ACC112 (cell line): ENCODE measurements at regions not wholly inside any gene's neighbourhood (a gene's known extent, or its start where the extent isn't known, plus 50 kb on each side); places are given as distances from the start of the nearest gene placed in this dataset.
"Not testable (repeated sequence)": the region's sequence is repeated elsewhere in the genome, so short reads cannot be mapped to it uniquely, and the experiment has no call there.

ENCODE experiments used
- H2AFZ ChIP-seq: fragments of 200-600 bp; sonication (generic); one replicate; pipeline ENCODE4 v1.6.0; 2017; ENCODE audit warnings: antibody characterized with exemption, low read length; ENCODE audit not compliant: unreplicated experiment
- H3K27ac ChIP-seq: fragments of 200-600 bp; sonication (generic); 2 replicates; pipeline ENCODE4 v1.5.1; 2014; ENCODE audit warnings: low read depth, mild to moderate bottlenecking, antibody characterized with exemption, low read length, moderate library complexity
- H3K27me3 ChIP-seq: fragments of 200-600 bp; sonication (generic); 2 replicates; pipeline ENCODE4 v1.6.1; 2014; ENCODE audit warnings: mild to moderate bottlenecking, antibody characterized with exemption, low read length, moderate library complexity, mixed read lengths; ENCODE audit not compliant: insufficient read depth
- H3K36me3 ChIP-seq: fragments of 200-600 bp; sonication (generic); 2 replicates; pipeline ENCODE4 v1.6.1; 2016; ENCODE audit warnings: mild to moderate bottlenecking, antibody characterized with exemption, low read length, moderate library complexity, mixed read lengths; ENCODE audit not compliant: insufficient read depth
- H3K4me1 ChIP-seq: fragments of 200-600 bp; sonication (generic); one replicate; pipeline ENCODE4 v1.6.1; 2016; ENCODE audit warnings: low read length, mixed read lengths; ENCODE audit not compliant: insufficient read depth, unreplicated experiment, control insufficient read depth
- H3K4me3 ChIP-seq: fragments of 200-600 bp; sonication (generic); 2 replicates; pipeline ENCODE4 v1.5.1; 2014; ENCODE audit warnings: mild to moderate bottlenecking, low read depth, low read length
- H3K79me2 ChIP-seq: fragments of 200-600 bp; sonication (generic); one replicate; pipeline ENCODE4 v1.6.0; 2016; ENCODE audit warnings: low read length; ENCODE audit not compliant: control insufficient read depth, unreplicated experiment, insufficient read depth

DNA sequence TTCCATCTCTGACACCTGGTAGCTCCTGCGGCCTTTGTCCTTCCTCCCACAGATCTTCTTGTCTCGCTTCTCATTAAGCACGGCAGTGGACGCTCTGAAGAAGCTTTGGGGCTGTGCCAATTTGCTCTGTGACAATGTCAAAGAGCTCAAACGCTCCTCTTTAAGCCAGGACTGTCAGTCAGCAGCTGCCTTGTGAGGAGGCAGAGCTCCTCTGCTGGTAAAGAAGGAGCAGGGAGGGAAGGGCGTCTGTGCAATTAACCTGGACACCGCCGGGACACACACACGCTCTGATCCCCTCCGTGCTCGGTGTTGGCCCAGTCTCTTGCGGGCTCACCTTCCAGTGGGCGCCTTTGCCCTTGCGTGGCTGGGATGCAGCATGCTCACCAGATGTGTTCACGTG lies 373.9 kb downstream of the BRD1 start:
- Histone ChIP-seq H3K79me2 (no peaks in the 10 kb centered on the region), H3K36me3 (no peaks in the 10 kb centered on the region), H3K4me3 (no peak overlapping the region), H3K4me1 (no peaks in the 10 kb centered on the region), H2AFZ (no peak overlapping the region), H3K27ac (no peak overlapping the region), H3K27me3 (no peaks in the 10 kb centered on the region)

DNA sequence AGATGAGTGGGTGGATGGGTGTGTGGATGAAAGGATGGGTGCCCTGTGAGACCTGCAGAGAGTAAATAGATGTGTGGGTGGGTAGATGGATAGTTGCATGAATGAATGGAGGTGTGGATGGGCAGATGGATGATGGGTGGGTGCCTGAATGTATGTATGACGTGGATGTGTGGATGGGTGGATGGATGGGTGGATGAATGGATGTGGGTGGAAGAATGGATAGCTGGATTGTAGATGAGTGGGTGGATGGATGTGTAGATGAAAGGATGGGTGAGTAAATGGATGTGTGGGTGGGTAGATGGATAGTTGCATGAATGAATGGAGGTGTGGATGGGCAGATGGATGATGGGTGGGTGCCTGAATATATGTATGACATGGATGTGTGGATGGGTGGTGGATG lies 374.7 kb downstream of the BRD1 start:
- not testable (repeated sequence) for H3K27ac ChIP-seq, H3K36me3 ChIP-seq, H3K4me3 ChIP-seq, H3K79me2 ChIP-seq, H3K4me1 ChIP-seq, H3K27me3 ChIP-seq, H2AFZ ChIP-seq

DNA sequence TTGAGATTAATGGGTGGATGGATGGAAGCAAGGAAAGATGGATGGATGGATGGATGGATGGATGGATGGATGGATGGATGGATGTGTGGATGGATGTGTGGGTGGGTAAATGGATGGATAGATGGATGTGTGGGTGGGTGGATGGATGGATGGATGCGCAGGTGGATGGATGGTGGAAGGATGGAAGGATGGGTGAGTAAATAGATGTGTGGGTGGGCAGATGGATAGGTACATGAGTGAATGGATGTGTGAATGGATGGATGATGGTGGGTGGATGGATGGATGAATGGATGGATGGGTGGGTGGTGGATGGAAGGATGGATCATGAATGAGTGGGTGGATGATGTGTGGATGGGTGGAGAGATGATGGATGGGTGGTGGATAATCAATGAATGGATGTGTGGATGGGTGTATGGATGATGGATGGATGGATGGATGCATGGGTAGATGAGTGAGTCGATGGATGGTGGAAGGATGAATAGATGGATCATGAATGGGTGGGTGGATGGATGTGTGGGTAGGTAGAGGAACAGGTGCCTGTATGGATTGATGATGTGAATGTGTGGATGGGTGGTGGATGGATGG lies 375.2 kb downstream of the BRD1 start:
- H3K27me3 ChIP-seq: no peaks in the 10 kb centered on the region

GRCh38 chr22:49451070-49451840 lies 376.4 kb downstream of the BRD1 start:
- no peaks in the 10 kb centered on the region for H3K79me2 ChIP-seq
- no peaks in the 10 kb centered on the region for H3K27me3 ChIP-seq
- H3K4me3 ChIP-seq: no peak overlapping the region

More for the DNA sequence above, 375.2 kb downstream of the BRD1 start:
- Histone ChIP-seq H3K27ac (no peak overlapping the region), H3K4me3 (no peak overlapping the region), H3K36me3 (no peaks in the 10 kb centered on the region), H2AFZ (no peak overlapping the region), H3K79me2 (no peaks in the 10 kb centered on the region), H3K4me1 (no peaks in the 10 kb centered on the region)

DNA sequence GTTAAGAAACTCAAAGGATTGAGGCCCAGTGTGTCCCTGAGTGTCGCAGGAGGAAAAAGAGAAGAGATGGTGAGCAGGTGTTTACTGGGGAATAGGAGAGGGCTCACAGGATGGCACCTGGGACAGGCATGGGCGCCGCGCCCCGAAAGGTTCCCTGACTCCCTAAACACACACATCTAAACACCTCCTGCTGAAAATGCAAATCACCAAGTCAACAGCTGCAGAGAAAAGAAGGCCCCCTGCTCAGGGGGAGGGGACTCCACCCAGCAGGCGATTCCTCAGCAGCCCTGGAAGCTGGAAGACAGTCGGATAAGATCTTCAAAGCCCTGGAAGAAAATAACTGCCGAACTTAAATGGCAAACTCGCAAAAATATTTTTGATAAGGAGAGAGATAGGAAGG lies 377.2 kb downstream of the BRD1 start:
- Histone ChIP-seq H3K27me3 (no peaks in the 10 kb centered on the region), H3K4me1 (no peaks in the 10 kb centered on the region), H3K4me3 (no peak overlapping the region), H2AFZ (no peak overlapping the region), H3K36me3 (no peaks in the 10 kb centered on the region), H3K79me2 (no peaks in the 10 kb centered on the region), H3K27ac (no peak overlapping the region)

More at GRCh38 chr22:49451070-49451840, 376.4 kb downstream of the BRD1 start:
- H3K27ac ChIP-seq: no peak overlapping the region
- H3K4me1 ChIP-seq: no peaks in the 10 kb centered on the region
- no peak overlapping the region for H2AFZ ChIP-seq
- H3K36me3 ChIP-seq: no peaks in the 10 kb centered on the region

DNA sequence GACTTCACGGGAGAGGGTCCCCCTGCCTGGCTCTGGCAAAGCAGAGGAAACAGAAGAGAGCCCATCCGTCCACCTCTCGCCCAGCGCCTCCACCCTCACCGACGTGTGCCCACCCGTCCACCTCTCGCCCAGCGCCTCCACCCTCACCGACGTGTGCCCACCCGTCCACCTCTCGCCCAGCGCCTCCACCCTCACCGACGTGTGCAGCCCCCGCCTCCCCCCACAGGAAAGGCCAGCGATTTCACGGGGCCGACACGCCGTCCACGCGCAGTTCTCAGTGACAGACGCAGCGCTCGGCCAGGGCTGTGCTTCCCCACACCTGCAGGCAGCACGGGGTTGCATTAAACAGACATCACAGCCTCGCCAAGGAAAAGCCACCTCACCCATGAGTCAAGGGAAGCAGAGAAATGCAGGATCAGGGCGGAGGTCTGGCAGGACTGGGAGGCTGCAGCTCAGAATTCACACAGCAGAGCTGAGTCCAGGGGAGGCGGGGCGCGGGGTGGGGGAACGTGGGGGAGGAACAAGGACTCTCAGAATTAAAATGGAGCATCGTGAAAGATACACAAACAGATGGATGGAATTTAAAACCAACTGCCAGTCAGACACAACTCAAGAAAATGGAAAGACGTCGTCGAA lies 377.7 kb downstream of the BRD1 start:
- Histone ChIP-seq H3K4me3 (no peak overlapping the region), H3K36me3 (no peaks in the 10 kb centered on the region), H3K79me2 (no peaks in the 10 kb centered on the region), H3K4me1 (no peaks in the 10 kb centered on the region), H3K27ac (no peak overlapping the region), H2AFZ (no peak overlapping the region), H3K27me3 (no peaks in the 10 kb centered on the region)

DNA sequence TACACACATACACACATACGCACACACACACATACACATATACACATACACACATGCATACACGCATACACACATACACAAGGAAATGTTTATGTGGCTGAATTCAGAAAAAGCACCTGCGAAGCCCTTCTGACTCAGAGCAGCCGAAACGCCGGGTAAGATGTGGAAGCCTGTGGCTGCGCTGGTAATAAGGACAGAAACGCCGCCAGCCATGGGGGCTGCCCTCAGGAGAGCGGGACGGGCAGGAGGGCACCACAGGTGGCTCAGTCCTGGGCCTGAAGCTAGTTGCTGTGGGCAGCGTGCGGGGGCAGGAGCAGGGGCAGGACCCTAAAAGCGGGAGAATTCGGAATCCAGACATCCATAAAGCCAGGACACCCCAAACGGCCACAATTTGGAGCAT lies 378.3 kb downstream of the BRD1 start:
- Histone ChIP-seq H3K27me3 (no peaks in the 10 kb centered on the region), H3K4me3 (no peak overlapping the region), H3K36me3 (no peaks in the 10 kb centered on the region), H2AFZ (no peak overlapping the region), H3K4me1 (no peaks in the 10 kb centered on the region), H3K27ac (no peak overlapping the region), H3K79me2 (no peaks in the 10 kb centered on the region)

DNA sequence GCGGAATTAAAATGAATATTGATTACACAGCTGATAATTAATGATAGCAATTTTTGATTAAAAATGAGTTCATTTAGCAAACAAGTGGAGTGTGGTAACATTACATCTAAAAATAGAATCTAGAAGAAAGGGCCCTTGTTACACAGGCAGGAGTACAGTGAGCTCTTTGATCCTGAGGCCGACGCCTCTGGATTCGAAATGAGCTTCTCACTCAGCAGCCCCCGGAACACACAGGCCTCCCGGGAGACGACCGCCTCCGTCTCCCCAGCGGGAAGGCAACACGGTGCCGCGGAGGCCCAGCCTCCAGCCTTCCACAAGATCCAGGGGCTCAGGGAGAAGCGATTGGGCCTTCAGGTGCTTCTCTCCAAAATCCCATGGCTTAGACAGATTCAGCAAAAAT lies 379.1 kb downstream of the BRD1 start:
- Histone ChIP-seq H3K79me2 (no peaks in the 10 kb centered on the region), H3K4me3 (no peak overlapping the region), H3K27me3 (no peaks in the 10 kb centered on the region), H3K27ac (no peak overlapping the region), H3K4me1 (no peaks in the 10 kb centered on the region), H2AFZ (no peak overlapping the region), H3K36me3 (no peaks in the 10 kb centered on the region)

DNA sequence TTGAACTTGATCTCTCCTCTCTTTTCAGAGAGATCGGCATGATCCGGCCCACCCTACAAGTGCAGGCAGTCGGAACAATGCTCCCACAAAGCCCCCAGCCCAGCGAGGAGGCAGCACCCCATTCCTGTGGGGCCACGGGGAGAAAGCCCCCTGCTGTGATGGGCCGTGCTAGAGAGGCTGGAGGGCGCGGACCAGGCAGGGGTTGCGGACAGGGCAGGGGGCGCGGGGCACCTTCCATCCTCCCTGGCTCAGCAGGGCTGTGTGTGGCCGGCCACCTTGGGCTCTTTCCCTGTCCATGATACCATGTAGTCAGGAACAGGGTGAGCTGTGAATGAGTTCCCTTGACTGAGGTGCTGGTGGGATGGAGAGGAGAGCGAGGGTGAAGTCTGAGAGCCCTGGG lies 379.8 kb downstream of the BRD1 start:
- H3K36me3 ChIP-seq: no peaks in the 10 kb centered on the region
- H3K4me3 ChIP-seq: no peak overlapping the region
- H3K4me1 ChIP-seq: no peaks in the 10 kb centered on the region
- no peaks in the 10 kb centered on the region for H3K27me3 ChIP-seq
- H2AFZ ChIP-seq: no peak overlapping the region
- no peaks in the 10 kb centered on the region for H3K79me2 ChIP-seq
- H3K27ac ChIP-seq: no peak overlapping the region

DNA sequence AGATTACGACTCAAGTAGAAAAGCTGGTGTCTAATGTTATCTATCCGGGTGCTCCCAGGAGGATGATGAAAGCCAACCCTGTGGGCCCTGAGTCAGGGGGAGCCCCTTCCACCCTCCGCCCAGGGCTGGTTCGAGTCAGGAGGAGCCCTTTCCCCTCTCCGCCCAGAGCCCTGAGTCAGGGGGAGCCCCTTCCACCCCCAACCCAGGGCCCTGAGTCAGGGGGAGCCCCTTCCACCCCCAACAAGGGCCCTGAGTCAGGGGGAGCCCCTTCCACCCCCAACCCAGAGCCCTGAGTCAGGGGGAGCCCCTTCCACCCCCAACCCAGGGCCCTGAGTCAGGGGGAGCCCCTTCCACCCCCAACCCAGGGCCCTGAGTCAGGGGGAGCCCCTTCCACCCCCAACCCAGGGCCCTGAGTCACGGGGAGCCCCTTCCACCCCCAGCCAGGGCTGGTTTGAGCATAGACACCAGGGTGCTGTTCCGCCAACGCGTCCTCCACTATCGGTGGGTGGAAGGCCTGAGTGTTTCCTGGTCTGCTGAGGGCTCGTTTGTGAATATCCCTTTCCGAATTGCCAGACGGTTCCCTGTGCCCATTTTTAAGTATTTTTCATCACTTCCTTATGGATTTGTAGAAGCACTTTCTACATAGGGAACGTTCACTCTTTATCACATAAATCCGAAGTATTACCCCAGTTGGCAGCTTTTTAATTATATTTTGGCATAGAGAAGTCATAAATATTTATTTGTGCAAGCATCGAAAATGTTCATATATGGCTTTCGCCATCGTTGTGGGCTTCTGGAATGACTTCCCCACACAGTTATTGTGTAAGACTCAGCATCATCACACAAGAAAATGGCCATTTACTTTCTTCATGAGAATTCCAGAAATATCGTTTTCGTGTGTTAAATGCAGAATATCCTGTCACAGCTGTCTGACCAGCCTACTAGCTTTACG lies 380.6 kb downstream of the BRD1 start:
- no peaks in the 10 kb centered on the region for H3K36me3 ChIP-seq
- H3K4me3 ChIP-seq: no peak overlapping the region
- H2AFZ ChIP-seq: no peak overlapping the region
- no peak overlapping the region for H3K27ac ChIP-seq
- H3K27me3 ChIP-seq: no peaks in the 10 kb centered on the region
- H3K4me1 ChIP-seq: no peaks in the 10 kb centered on the region
- H3K79me2 ChIP-seq: no peaks in the 10 kb centered on the region
